Smooth muscle cell (in vitro differentiated cells): ENCODE measurements at regions not wholly inside any gene's neighbourhood (a gene's known extent, or its start where the extent isn't known, plus 50 kb on each side); places are given as distances from the start of the nearest gene placed in this dataset.

Experiments used
- DNase-seq: peaks from one replicate; lab custom pipeline; 2025; ENCODE audit not compliant: unreplicated experiment; lab: John Stamatoyannopoulos, UW
- H2AFZ ChIP-seq: fragments of 200-600 bp; sonication (generic); 2 replicates; pipeline ENCODE4 v1.6.0; 2016; ENCODE audit warnings: antibody characterized with exemption, low read depth, mild to moderate bottlenecking
- H3F3A ChIP-seq: fragments of 200-600 bp; sonication (generic); 2 replicates; pipeline ENCODE4 v1.6.0; 2017; ENCODE audit warnings: antibody characterized with exemption, low read depth
- H3K27ac ChIP-seq: fragments of 200-600 bp; sonication (generic); 2 replicates; pipeline ENCODE4 v1.5.1; 2016; ENCODE audit warnings: low read depth, mild to moderate bottlenecking
- H3K27me3 ChIP-seq: fragments of 200-600 bp; sonication (generic); 2 replicates; pipeline ENCODE4 v1.6.1; 2016; ENCODE audit warnings: low read depth, mild to moderate bottlenecking
- H3K36me3 ChIP-seq: fragments of 200-600 bp; sonication (generic); 2 replicates; pipeline ENCODE4 v1.5.1; 2016; ENCODE audit warnings: low read depth
- H3K4me1 ChIP-seq: fragments of 200-600 bp; sonication (generic); 2 replicates; pipeline ENCODE4 v1.5.1; 2016; ENCODE audit warnings: low read depth
- H3K4me2 ChIP-seq: fragments of 200-600 bp; sonication (generic); 2 replicates; pipeline ENCODE4 v1.6.0; 2016; ENCODE audit warnings: mild to moderate bottlenecking
- H3K4me3 ChIP-seq: fragments of 200-600 bp; sonication (generic); 2 replicates; pipeline ENCODE4 v1.5.1; 2016; ENCODE audit warnings: mild to moderate bottlenecking
- H3K79me2 ChIP-seq: fragments of 200-600 bp; sonication (generic); 2 replicates; pipeline ENCODE4 v1.6.0; 2016; ENCODE audit warnings: low read depth, mild to moderate bottlenecking
- H3K9ac ChIP-seq: fragments of 200-600 bp; sonication (generic); 2 replicates; pipeline ENCODE4 v1.6.0; 2016; ENCODE audit warnings: low read depth
- H3K9me3 ChIP-seq: fragments of 200-600 bp; sonication (generic); replicated peaks from 2 replicates; pipeline ENCODE4 v1.5.1; 2016; ENCODE audit warnings: low read depth
- H4K20me1 ChIP-seq: fragments of 200-600 bp; sonication (generic); 2 replicates; pipeline ENCODE4 v1.6.0; 2016; ENCODE audit warnings: low read depth
- WGBS: methylation state at CpG from one replicate; pipeline ENCODE4 v1.1.7; 2016; ENCODE audit warnings: low lambda C conversion rate; 5-methylcytosine and 5-hydroxymethylcytosine counted together
- TF ChIP-seq, protein P1 (sequence below): fragments of 200-600 bp; sonication (generic); IDR thresholded peaks from 2 replicates; pipeline ENCODE4 v1.5.1; 2017; ENCODE audit warnings: borderline replicate concordance, mild to moderate bottlenecking, antibody characterized with exemption; ENCODE audit not compliant: insufficient read depth, poor library complexity, severe bottlenecking

DNA sequence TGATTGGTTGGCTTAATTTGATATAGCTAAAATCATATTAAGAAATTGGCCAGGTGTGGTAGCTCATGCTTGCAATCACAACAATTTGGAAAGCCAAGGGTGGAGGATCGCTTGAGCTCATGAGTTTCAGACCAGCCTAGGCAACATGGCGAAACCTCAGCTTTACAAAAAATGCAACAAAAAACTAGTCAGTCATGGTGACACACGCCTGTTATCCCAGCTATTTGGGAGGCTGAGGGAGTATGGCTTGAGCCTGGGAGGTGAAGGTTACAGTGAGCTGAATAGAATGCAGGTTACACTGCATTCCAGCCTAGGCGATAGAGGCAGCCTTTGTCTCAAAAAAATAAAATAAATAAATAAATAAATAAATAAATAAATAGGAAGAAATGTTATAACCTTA, 1579.6 kb upstream of the SLC10A2 start:
- TF ChIP-seq, protein P1, sequence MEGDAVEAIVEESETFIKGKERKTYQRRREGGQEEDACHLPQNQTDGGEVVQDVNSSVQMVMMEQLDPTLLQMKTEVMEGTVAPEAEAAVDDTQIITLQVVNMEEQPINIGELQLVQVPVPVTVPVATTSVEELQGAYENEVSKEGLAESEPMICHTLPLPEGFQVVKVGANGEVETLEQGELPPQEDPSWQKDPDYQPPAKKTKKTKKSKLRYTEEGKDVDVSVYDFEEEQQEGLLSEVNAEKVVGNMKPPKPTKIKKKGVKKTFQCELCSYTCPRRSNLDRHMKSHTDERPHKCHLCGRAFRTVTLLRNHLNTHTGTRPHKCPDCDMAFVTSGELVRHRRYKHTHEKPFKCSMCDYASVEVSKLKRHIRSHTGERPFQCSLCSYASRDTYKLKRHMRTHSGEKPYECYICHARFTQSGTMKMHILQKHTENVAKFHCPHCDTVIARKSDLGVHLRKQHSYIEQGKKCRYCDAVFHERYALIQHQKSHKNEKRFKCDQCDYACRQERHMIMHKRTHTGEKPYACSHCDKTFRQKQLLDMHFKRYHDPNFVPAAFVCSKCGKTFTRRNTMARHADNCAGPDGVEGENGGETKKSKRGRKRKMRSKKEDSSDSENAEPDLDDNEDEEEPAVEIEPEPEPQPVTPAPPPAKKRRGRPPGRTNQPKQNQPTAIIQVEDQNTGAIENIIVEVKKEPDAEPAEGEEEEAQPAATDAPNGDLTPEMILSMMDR: no peak
- 95% methylated on average over 4 of the region's 4 CpGs for WGBS
- no peaks in the 10 kb centered on the region for H3K36me3 ChIP-seq

DNA sequence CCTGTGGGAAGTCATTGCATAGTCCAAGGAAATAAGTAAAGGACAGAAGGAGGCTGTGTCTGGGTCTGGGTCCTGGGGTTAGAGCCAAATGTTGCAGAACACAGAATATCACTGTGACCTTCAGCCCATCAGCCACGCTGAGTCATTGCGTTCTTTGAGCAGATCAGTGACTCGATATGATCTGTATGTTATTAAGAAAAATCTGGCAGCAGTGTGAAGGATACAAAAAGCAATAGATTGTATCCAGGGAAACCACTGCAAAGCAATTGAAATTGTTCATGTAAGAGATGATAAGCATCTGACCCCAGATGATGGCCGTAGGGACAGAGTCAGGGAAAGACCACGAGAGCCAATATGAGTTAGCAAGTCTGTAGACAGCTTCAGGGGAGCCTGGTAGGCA, 1575.1 kb upstream of the SLC10A2 start:
- WGBS: 87% methylated on average over 5 of the region's 5 CpGs
- Histone ChIP-seq H3K4me3 (no peak overlapping the region), H3K9me3 (no peaks in the 10 kb centered on the region), H3K9ac (no peak overlapping the region), H3K36me3 (no peaks in the 10 kb centered on the region), H2AFZ (no peak overlapping the region), H3K79me2 (no peaks in the 10 kb centered on the region), H3K4me1 (no peaks in the 10 kb centered on the region), H3F3A (no peaks in the 10 kb centered on the region), H4K20me1 (no peaks in the 10 kb centered on the region), H3K27ac (no peak overlapping the region), H3K4me2 (no peak overlapping the region), H3K27me3 (no peaks in the 10 kb centered on the region)
- TF ChIP-seq, protein P1: no peak
- DNase-seq: no peak

More for the DNA sequence above, 1579.6 kb upstream of the SLC10A2 start:
- Histone ChIP-seq H4K20me1 (no peaks in the 10 kb centered on the region), H3K4me2 (no peak overlapping the region), H3K27me3 (no peaks in the 10 kb centered on the region), H3F3A (no peaks in the 10 kb centered on the region), H2AFZ (no peak overlapping the region), H3K4me3 (no peak overlapping the region), H3K79me2 (no peaks in the 10 kb centered on the region), H3K27ac (no peak overlapping the region), H3K9ac (no peak overlapping the region), H3K9me3 (no peaks in the 10 kb centered on the region), H3K4me1 (no peaks in the 10 kb centered on the region)
- DNase-seq: no peak

GRCh38 chr13:104635879-104636278, 1569.7 kb upstream of the SLC10A2 start:
- H2AFZ ChIP-seq: no peak overlapping the region
- WGBS: 79% methylated on average over 5 of the region's 5 CpGs
- H3K4me2 ChIP-seq: no peak overlapping the region
- no peaks in the 10 kb centered on the region for H3K4me1 ChIP-seq
- no peak overlapping the region for H3K27ac ChIP-seq
- H3F3A ChIP-seq: no peaks in the 10 kb centered on the region
- H4K20me1 ChIP-seq: no peaks in the 10 kb centered on the region
- no peak overlapping the region for H3K9ac ChIP-seq
- no peaks in the 10 kb centered on the region for H3K36me3 ChIP-seq
- H3K9me3 ChIP-seq: no peaks in the 10 kb centered on the region
- DNase-seq: no peak
- no peaks in the 10 kb centered on the region for H3K27me3 ChIP-seq
- H3K4me3 ChIP-seq: no peak overlapping the region
- no peaks in the 10 kb centered on the region for H3K79me2 ChIP-seq
- TF ChIP-seq, protein P1: no peak

- H3K9ac ChIP-seq: no peak overlapping the region
- H2AFZ ChIP-seq: no peak overlapping the region
- H3K79me2 ChIP-seq: no peaks in the 10 kb centered on the region
- TF ChIP-seq, protein P1: no peak
- H3K4me3 ChIP-seq: no peak overlapping the region
- no peak for DNase-seq
- no peak overlapping the region for H3K27ac ChIP-seq
- no peaks in the 10 kb centered on the region for H3K4me1 ChIP-seq
- WGBS: 94% methylated on average over 2 of the region's 2 CpGs
- no peaks in the 10 kb centered on the region for H3K36me3 ChIP-seq
- no peaks in the 10 kb centered on the region for H4K20me1 ChIP-seq
- no peaks in the 10 kb centered on the region for H3K27me3 ChIP-seq
- no peaks in the 10 kb centered on the region for H3K9me3 ChIP-seq
- H3F3A ChIP-seq: no peaks in the 10 kb centered on the region
- H3K4me2 ChIP-seq: no peak overlapping the region
Measured at GRCh38 chr13:104634016-104634415, 1567.8 kb upstream of the SLC10A2 start.
